ENCODE measurements at regions not wholly inside any gene's neighbourhood (a gene's known extent, or its start where the extent isn't known, plus 50 kb on each side); places are given as distances from the start of the nearest gene placed in this dataset.

DNA sequence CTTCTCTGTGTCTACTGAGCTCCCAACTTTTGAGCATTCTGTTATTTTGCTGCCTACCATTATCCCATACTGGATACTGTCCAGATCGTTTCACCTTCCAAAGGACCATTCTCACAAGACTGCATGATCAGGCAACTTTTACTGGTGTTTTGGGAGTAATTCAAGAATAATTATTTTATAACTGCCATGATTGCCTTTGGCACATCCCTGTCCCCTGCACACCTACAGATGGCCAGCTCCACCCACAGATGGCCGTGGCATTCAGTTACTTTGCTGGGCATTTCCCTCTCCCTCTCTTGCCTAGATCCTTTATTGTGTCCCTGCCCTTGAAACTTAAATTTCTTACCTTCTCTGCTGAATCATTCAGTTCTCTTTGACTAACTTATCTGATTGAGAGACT lies 263.9 kb downstream of the DIPK2A start:
- DNase-seq, result no peak

DNA sequence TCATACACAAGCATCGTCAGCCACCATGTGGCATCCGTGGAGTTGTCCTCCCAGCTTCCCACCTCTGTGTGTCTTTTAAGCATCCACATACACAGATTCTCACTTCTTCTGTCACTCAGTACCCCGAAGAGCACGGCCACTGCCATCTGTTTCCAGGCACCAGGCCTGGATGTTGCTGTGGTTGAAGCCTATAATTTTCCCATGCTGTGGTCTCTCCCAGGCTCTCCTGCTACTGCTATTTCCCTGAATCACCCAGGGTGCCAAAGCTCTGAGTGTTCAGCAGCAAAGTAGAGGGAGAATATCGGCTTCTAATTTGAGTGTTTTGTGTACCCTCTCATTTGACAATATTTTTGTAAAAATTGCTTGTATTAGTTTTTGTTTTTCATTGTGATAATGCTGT lies 265.7 kb downstream of the DIPK2A start:
- peak; percentile 75 for DNase-seq

DNA sequence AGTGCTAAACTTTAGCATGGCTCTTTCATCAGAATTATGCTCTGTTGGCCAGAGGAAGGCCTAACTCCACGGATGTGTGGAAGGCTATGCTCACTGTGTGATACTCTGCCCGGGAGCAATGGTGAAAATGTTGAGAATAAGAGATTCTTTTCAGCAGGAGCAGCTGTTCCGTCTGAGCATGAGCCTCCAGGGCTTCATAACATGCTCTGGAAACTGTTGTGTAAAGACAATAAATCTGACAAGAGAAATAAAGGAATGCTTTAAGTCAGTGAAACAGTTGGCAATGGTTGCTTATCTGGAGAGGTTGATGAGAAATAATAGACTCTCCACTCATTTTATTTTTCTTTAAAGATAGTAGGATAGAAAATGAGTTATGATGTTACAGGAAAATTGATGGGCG lies 269.8 kb downstream of the DIPK2A start:
- no peak for DNase-seq

DNA sequence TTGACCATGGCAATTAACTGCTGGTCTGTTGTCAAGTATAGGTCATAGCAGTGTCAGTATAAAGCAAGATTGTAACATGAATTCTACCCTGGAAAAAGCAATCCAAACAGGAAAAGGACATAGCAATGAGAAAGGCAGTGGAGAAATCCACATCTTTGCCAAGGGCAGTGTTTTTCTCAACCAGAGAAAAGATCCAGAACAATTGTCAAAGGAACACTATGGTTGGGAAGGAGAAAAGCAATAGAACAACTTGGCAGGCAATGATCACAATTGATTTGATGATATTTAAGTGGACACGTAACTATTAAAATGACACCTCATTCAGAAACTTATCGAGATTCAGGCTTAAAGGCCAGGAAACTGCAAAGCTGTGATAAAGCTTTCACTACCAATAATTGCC lies 271.1 kb downstream of the DIPK2A start:
- no peak for DNase-seq

DNA sequence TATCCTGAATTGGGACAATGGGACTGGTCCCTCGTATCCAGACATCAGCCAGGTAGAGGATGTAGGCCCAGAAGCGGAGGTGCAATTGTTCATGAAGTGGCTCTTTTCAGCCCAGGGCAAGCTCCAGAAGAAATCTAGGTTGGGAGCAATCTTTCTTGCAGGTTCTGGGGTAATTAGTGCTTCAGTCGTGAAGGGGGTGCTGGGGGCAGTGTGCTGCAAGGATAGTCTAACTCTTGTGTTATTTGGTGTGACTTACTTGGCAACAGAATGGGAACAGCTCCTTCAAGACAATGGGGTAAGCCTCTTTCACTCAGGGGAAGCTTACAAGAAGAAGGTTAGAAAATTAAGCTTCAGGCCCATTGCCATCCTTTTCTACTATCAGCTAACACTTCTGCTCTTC lies 273.0 kb downstream of the DIPK2A start:
- no peak for DNase-seq

GRCh38 chr3:144252896-144253295 lies 281.3 kb downstream of the DIPK2A start:
- no peak for DNase-seq

DNA sequence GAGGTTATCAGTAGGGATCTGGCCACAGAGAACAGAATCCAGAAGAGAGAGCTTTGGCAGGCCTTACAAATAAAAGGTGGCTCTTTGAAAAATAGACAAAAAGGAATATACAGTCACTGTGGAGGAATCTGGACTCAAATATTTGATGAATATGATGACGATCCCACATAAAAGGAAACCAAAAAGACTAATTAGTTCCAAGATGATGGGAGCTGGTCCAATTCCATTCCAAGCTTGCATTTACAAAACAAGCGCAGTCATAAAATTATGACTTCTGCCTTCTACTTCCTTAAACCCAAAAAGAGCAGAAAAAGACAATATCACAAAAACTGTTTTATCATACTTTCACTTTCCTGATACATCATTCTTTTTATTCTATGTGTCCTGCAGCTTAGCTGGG lies 285.8 kb downstream of the DIPK2A start:
- DNase-seq, result no peak

GRCh38 chr3:144259267-144259666 lies 287.6 kb downstream of the DIPK2A start:
- DNase-seq, result no peak

DNA sequence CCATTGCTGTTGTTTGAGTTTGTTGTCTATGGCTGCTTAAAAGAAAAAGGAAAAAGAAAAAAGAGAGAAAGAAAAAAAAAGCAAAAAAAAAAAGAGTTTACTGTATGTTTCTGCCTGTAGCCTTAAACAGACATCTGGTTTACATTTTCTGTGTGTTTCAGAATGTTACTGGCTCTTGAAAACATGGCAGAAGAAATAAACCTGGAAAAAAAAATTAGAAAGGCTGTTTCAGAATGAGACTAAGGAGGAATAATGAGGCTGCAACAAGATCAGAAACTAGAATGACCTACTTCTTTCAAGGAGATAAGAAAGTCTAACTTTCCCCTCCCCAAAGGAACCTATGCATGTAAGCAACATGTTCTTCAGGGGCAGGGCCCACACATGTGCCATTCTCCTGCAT lies 292.1 kb downstream of the DIPK2A start:
- DNase-seq, result no peak

GRCh38 chr3:144264350-144264749 lies 292.7 kb downstream of the DIPK2A start:
- DNase-seq, result no peak

- DNase-seq, result no peak
These were observed 293.2 kb downstream of the DIPK2A start for GRCh38 chr3:144264794-144265193.

DNA sequence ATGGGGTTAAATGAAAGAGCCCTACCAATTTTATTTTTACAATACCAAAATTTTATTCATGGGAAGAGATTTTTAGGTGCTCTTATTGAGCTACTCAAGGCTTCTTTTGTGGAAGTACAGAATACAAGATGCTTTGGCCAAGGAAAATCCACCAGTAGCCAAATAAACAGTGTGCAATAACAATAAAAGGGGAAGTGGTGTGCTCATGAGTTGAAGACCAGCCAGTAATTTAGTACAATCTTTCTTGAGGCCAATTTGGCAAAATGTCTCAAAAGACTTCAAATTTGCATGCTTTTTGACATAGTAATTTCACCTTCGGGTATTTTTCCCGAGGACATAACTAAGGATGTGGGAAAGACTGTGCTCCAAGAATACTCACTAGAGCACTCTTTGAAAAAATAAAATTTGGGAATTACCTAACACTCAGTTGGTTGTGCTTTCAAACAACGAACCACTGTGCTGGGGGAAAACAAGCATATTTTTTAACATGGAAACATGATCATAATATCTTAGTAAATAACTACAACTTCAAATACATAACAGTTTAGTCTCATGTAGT lies 294.0 kb downstream of the DIPK2A start:
- DNase-seq, result no peak

- DNase-seq, result no peak
These were observed 298.5 kb downstream of the DIPK2A start for GRCh38 chr3:144270100-144270499.

DNA sequence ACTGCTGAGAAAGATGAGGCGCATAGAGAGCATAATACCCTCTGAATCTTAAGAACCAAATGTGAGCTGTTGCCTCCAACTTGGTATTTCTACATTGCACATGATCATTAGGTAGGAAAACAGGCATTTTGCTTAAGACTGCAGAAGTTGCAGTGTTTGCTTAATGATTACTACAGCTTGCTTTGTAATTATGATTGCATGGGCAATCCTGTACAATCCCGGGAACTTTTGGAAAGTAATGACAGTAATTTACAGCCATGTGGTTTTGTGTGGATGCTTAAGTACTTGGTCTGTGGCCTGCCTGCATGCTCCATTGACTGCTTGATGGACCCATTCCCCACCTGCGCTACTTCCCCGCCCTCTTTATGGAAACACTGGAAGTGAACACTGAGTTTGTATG lies 301.1 kb downstream of the DIPK2A start:
- peak; percentile 74 for DNase-seq

GRCh38 chr3:144273601-144274000 lies 302.0 kb downstream of the DIPK2A start:
- no peak for DNase-seq

DNA sequence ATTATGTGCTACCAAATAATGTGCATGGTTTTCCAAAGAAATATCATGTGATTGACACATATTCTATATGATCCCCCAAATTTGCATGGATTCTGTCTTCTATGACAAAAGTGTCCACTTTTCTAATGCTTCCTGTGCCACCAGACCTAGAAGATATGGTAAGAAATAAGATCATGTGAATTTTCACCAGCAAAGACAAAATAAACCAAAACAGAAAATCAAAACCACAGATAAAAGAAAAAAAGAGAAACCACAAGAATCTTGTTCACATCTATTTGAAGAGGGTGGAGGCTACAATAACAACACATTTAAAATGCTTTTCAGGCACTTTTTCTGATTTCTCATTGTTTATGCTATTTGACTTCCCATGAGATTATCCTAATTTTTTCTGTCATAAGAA lies 303.4 kb downstream of the DIPK2A start:
- no peak for DNase-seq

GRCh38 chr3:144282313-144282712 lies 310.7 kb downstream of the DIPK2A start:
- no peak for DNase-seq

DNA sequence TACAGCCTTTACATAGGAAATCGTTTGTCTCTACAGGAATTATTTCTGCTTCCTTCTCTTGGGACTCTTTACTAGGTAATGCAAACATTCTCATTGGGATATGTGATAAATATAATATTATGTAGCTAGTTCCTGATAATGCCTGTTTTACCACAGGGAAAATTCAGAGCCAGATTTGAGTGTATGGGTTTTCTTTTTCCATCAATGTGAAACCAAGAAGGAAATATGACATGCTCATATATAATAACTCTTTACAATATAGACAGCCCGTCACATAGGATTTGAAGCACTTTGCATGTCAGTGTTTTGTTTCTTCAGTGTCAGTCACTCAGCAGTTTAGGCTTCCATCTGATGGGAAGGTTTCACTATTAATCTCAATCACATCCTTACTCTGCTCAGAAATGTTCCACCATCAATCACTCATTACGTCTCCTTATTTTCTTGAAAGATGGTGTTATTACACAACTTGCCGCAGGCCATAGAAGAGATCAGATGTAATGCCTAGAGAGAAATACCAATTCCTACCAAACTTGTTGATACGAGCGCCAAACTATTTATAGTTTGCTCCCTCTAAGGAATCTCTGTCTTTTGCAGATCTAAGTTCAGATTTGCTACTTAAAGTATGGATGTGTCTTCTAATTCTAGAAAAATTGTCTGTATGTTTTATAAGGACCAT lies 314.8 kb downstream of the DIPK2A start:
- no peak for DNase-seq

- no peak for DNase-seq
These were observed 315.4 kb downstream of the DIPK2A start for GRCh38 chr3:144287001-144287400.

- DNase-seq, result no peak
These were observed 317.4 kb downstream of the DIPK2A start for GRCh38 chr3:144289057-144289456.

DNA sequence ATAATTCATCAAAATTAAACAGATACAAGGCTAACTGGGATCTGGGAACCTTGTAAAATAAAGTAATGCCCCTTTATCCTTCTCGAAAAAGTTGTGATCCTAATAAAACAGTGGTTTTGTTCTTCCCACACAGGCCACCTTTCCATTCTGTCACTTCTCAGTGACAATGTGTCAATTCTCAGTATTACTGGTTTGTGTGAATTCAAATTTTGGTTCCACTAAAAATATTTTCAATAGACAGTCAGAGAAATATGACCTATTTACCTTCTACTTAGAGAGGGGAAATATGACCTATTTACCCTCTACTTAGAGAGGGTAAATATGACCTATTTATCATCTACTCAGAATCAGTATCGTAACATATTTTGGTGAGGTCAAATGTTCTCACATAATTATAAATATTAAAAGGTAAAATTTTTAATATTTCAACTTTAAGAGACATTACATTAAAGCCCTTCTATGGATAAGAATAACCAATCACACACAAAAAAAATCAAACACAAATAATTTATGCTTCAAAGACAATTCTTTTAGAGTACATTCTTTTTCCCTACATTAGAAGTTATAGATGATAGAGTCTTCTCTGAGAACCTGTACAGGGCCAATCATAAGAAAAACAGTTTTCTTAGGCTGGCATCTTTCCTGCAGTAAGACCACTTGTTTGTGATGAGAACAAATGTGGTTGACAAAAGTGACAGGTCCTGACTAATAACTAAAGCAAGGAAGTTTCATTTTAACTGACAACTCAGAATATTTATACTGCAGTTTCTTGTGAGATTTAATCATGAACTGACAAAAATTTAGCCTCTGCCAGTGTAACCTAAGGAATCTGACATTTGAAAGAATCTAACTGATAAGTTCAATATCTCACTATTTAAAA lies 323.3 kb downstream of the DIPK2A start:
- DNase-seq, result no peak

GRCh38 chr3:144295613-144296012 lies 324.0 kb downstream of the DIPK2A start:
- DNase-seq, result no peak

- no peak for DNase-seq
These were observed 325.2 kb downstream of the DIPK2A start for GRCh38 chr3:144296808-144297207.

DNA sequence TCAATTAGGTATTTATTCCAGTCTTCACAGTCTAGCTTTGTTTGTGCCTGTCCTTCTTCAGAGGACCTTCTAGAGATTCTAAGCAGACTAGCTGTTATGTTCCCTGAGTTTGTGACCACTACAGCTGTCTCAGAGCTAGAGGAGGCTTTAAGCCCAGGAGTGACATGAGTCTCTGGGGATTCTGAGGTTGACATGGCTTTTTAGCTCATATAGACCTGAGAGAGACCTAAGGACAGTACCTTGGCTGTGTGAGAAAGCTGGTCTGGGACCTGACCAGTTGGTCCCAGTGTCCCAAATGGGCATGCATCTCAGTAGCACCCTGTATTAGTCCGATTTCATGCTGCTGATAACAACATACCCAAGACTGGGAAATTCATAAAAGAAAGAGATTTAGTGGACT lies 330.2 kb downstream of the DIPK2A start:
- no peak for DNase-seq

Measured in NCI-H2227 treated with DMSO at 0.1 percent for 48 hours (cell line).